ENCODE measurements at regions not wholly inside any gene's neighbourhood (a gene's known extent, or its start where the extent isn't known, plus 50 kb on each side); places are given as distances from the start of the nearest gene placed in this dataset.

DNA sequence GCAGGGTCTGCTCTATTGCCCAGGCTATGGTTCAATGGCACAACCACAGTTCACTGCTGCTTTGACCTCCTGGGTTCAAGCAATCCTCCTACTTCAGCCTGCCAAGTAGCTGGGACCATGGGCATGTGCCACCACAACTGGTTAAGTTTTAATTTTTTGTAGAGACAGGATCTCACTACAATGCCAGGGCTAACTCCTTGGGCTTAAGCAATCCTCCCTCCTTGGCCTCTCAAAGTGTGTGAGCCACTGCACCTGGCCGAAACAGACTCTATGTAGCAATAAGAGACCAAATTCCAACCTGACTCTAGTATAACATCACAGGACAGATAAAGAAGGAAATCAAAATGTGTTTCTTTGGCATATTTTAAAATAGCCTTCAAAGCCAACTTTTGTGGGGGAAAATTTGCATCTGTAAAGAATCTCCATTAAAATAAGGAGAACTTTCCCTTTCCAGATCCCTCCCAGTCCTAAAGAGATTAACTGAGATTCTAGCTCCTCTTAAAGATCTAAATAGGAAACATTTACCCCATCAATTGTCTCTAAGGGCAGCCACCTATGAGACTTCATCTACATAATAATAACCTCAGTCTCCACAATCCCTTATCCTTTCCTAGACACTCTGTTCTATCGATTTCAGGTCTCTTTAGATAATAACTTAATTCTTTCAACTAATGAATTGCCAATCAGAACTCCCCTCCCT lies 94.7 kb upstream of the PLCB4 start:
- H3K4me3 ChIP-seq = no peak overlapping the region
- no peaks in the 10 kb centered on the region for H3K36me3 ChIP-seq
- no peaks in the 10 kb centered on the region for H3K27me3 ChIP-seq
- no peak overlapping the region for H3K27ac ChIP-seq
- TF ChIP-seq, protein P1, sequence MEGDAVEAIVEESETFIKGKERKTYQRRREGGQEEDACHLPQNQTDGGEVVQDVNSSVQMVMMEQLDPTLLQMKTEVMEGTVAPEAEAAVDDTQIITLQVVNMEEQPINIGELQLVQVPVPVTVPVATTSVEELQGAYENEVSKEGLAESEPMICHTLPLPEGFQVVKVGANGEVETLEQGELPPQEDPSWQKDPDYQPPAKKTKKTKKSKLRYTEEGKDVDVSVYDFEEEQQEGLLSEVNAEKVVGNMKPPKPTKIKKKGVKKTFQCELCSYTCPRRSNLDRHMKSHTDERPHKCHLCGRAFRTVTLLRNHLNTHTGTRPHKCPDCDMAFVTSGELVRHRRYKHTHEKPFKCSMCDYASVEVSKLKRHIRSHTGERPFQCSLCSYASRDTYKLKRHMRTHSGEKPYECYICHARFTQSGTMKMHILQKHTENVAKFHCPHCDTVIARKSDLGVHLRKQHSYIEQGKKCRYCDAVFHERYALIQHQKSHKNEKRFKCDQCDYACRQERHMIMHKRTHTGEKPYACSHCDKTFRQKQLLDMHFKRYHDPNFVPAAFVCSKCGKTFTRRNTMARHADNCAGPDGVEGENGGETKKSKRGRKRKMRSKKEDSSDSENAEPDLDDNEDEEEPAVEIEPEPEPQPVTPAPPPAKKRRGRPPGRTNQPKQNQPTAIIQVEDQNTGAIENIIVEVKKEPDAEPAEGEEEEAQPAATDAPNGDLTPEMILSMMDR (IDR thresholded peaks at IDR 0.05; ENCODE audit: low read depth, low read length) = no peak
- DNase-seq (ENCODE audit: low read depth in 1 of 2, low spot score in 1 of 2) = no peak
- H3K9me3 ChIP-seq (ENCODE audit: low read depth) = no peaks in the 10 kb centered on the region
- H3K4me1 ChIP-seq (ENCODE audit: low read depth) = no peaks in the 10 kb centered on the region

DNA sequence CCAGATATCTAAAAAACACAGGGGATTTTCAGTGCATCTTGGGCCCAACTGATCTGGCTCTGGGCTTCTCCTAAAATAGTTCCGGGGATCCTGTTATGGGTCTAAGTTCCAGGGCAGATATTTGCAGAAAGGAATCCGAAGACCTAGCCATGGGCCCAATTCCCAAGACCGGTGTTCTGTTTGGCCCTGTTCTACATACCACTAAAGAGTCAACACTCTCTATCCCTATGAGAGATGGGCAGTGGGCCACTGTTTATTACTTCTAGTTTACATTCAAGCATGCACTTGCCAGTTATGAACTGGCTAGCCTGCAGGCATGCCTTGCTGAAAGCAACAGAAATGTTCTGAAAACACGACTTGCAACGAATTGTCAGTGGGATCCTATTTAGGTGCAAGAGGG lies 87.4 kb upstream of the PLCB4 start:
- Histone ChIP-seq H3K9me3 (ENCODE audit: low read depth) (no peaks in the 10 kb centered on the region), H3K27me3 (no peaks in the 10 kb centered on the region), H3K4me1 (ENCODE audit: low read depth) (no peaks in the 10 kb centered on the region), H3K36me3 (no peaks in the 10 kb centered on the region), H3K27ac (no peak overlapping the region), H3K4me3 (no peak overlapping the region)
- TF ChIP-seq, protein P1 (IDR thresholded peaks at IDR 0.05; ENCODE audit: low read depth, low read length) = no peak
- DNase-seq (ENCODE audit: low read depth in 1 of 2, low spot score in 1 of 2) = no peak

DNA sequence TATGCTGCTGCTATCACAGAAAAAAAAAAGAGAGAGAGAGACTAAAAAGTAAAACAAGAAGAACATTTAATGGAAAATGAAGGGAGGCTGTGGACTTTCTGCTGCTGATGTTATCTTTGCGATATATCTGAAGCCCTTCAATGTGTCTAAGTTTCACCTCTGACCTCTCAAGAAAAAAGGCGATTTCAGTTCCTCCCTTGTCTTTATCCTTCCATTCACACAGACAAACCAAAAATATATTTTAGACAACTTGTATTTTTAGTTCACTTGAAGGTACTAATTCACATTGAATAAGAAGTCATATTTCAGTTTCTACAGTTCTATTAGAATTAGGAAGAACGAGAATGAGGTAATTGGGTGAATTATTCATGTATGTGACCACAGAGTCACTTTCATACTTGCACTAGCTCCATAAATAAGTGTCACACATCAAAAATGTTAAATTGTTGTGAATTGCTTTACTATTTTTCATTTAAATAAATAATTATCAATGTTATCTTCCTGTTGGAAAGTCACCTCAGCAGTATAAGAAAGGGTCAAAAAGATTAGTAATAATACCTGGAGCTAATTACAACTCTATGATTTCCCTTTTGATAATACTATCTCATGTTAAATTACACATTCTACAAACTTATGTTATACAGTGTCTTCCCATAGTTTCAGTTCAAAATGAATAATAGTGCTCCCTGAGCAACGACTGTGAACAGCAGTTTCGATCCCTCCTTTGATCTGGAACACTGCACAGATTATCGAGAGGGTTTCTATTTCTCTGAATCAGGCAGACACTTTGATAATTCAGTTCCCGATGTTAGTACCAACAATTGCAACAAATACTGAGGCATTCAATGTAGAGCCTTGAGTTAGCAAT lies 85.2 kb upstream of the PLCB4 start:
- H3K9me3 ChIP-seq (ENCODE audit: low read depth) = no peaks in the 10 kb centered on the region
- no peak for DNase-seq (ENCODE audit: low read depth in 1 of 2, low spot score in 1 of 2)
- H3K4me1 ChIP-seq (ENCODE audit: low read depth) = no peaks in the 10 kb centered on the region
- H3K27me3 ChIP-seq = no peaks in the 10 kb centered on the region
- no peaks in the 10 kb centered on the region for H3K36me3 ChIP-seq
- no peak overlapping the region for H3K4me3 ChIP-seq
- no peak overlapping the region for H3K27ac ChIP-seq
- TF ChIP-seq, protein P1 (IDR thresholded peaks at IDR 0.05; ENCODE audit: low read depth, low read length) = no peak

DNA sequence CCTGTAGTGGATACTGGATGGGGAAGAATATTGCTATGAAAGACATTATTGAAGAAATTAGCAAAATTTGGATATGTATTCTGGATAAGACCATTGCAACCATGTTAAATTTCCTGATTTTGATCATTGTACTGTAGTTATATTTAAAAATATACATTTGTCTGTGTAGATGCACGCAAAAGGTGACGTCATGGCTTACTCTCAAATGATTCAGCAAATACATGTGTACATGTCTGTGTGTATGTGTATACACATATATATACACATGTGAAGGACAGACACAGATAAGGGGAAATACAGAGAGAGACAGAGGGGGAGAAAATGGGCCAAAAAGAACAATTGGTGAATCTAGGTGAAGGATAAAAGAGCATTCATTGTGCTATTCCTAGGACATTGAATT lies 82.3 kb upstream of the PLCB4 start:
- H3K4me1 ChIP-seq (ENCODE audit: low read depth) = no peaks in the 10 kb centered on the region
- TF ChIP-seq, protein P1 (IDR thresholded peaks at IDR 0.05; ENCODE audit: low read depth, low read length) = no peak
- H3K27me3 ChIP-seq = no peaks in the 10 kb centered on the region
- H3K9me3 ChIP-seq (ENCODE audit: low read depth) = no peaks in the 10 kb centered on the region
- no peak overlapping the region for H3K27ac ChIP-seq
- H3K4me3 ChIP-seq = no peak overlapping the region
- no peaks in the 10 kb centered on the region for H3K36me3 ChIP-seq
- DNase-seq (ENCODE audit: low read depth in 1 of 2, low spot score in 1 of 2) = no peak

DNA sequence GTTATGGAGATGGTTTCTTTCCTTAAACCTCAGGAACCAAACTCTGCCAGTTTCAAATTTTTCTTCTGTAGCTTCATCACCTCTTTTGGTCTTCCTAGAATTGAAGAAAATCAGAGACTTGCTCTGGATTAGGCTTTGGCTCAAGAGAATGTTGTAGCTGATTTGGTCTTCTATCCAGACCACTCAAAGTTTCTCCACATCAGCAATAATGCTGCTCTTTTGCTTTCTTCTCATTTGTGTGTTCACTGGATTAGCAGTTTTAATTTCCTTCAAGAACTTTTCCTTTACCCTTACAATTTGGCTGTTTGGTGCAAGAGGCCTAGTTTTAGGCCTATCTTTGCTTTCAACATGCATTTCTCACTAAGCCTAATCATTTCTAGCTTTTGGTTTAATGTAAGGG lies 78.1 kb upstream of the PLCB4 start:
- Histone ChIP-seq H3K9me3 (ENCODE audit: low read depth) (no peaks in the 10 kb centered on the region), H3K27ac (no peak overlapping the region), H3K27me3 (no peaks in the 10 kb centered on the region), H3K36me3 (no peaks in the 10 kb centered on the region), H3K4me3 (no peak overlapping the region), H3K4me1 (ENCODE audit: low read depth) (no peaks in the 10 kb centered on the region)
- DNase-seq (ENCODE audit: low read depth in 1 of 2, low spot score in 1 of 2) = no peak
- TF ChIP-seq, protein P1 (IDR thresholded peaks at IDR 0.05; ENCODE audit: low read depth, low read length) = no peak

Measured in cardiac muscle cell (in vitro differentiated cells and primary cell).